OCI-LY3 (cell line): ENCODE measurements at regions not wholly inside any gene's neighbourhood (a gene's known extent, or its start where the extent isn't known, plus 50 kb on each side); places are given as distances from the start of the nearest gene placed in this dataset.

Experiments
- EZH2phosphoT487 ChIP-seq: fragments of 200-600 bp; shearing (Covaris generic); IDR thresholded peaks from 2 replicates; pipeline ENCODE4 v1.6.1; 2018; ENCODE audit warnings: antibody characterized with exemption, mixed run types, low read depth
- TF ChIP-seq, protein P1 (sequence below): fragments of 200-600, 300-600 bp; sonication (generic); IDR thresholded peaks from 2 replicates; pipeline ENCODE4 v1.5.1; 2014; ENCODE audit warnings: antibody characterized with exemption, low read length, low read depth

DNA sequence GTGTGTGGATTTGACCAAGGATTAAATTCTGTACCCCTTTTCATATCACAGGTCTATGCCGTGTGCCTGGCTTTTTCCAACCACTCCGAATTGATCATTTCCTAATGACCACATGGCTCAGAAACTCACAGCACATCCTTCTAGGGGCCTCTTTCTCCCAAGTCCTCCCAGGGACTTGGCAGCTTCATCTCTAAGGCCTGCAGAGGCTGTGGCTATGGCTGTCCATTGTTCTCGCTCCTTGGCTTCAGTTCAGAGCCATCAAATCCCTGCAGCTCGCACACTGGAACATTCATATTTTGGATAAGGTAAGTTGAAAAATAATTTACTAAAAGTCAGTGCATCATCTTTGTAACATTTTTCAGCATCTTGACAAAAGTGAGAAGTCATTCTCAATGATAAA is 497.2 kb upstream of the CDH4 start:
- TF ChIP-seq, protein P1, sequence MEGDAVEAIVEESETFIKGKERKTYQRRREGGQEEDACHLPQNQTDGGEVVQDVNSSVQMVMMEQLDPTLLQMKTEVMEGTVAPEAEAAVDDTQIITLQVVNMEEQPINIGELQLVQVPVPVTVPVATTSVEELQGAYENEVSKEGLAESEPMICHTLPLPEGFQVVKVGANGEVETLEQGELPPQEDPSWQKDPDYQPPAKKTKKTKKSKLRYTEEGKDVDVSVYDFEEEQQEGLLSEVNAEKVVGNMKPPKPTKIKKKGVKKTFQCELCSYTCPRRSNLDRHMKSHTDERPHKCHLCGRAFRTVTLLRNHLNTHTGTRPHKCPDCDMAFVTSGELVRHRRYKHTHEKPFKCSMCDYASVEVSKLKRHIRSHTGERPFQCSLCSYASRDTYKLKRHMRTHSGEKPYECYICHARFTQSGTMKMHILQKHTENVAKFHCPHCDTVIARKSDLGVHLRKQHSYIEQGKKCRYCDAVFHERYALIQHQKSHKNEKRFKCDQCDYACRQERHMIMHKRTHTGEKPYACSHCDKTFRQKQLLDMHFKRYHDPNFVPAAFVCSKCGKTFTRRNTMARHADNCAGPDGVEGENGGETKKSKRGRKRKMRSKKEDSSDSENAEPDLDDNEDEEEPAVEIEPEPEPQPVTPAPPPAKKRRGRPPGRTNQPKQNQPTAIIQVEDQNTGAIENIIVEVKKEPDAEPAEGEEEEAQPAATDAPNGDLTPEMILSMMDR = no peak
- no peak for TF ChIP-seq EZH2phosphoT487
